ENCODE measurements at regions not wholly inside any gene's neighbourhood (a gene's known extent, or its start where the extent isn't known, plus 50 kb on each side); places are given as distances from the start of the nearest gene placed in this dataset.

DNA sequence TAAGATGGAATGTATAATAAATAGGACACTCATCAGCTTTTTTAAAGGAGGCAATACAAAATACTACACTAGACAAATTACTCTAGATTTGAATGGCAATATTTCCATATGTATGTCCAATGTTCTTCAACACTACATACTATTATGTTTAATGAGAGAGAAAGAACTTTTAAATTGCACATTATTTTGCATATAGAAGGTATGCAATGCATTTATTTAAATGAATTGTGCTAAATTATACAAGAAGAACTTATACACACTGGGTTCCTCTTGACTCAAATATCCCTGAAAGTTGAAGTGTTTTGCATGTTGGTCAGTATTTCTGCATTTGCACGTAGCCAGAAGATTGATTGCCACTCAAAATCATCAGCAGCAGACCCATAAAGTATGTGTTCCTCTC, 839.6 kb downstream of the ADGRL2 start:
- Histone ChIP-seq H3K27ac (no peak overlapping the region), H3K4me3 (no peak overlapping the region), H3K27me3 (no peaks in the 10 kb centered on the region), H3K36me3 (no peaks in the 10 kb centered on the region), H3K9me3 (no peaks in the 10 kb centered on the region), H3K4me1 (ENCODE audit: insufficient read depth) (peaks cover 1% of the 10 kb centered on the region)
- intact Hi-C loops (cut with DNase I) = no loop called here
- TF ChIP-seq POLR2A (IDR thresholded peaks at IDR 0.05) (no peak), EP300 (IDR thresholded peaks at IDR 0.05) (no peak)
- TF ChIP-seq, protein P1, sequence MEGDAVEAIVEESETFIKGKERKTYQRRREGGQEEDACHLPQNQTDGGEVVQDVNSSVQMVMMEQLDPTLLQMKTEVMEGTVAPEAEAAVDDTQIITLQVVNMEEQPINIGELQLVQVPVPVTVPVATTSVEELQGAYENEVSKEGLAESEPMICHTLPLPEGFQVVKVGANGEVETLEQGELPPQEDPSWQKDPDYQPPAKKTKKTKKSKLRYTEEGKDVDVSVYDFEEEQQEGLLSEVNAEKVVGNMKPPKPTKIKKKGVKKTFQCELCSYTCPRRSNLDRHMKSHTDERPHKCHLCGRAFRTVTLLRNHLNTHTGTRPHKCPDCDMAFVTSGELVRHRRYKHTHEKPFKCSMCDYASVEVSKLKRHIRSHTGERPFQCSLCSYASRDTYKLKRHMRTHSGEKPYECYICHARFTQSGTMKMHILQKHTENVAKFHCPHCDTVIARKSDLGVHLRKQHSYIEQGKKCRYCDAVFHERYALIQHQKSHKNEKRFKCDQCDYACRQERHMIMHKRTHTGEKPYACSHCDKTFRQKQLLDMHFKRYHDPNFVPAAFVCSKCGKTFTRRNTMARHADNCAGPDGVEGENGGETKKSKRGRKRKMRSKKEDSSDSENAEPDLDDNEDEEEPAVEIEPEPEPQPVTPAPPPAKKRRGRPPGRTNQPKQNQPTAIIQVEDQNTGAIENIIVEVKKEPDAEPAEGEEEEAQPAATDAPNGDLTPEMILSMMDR (IDR thresholded peaks at IDR 0.05) = no peak
- DNase-seq = no peak
- WGBS, 3 donors = 77 to 88% (median 78%) methylated on average over 1 of the region's 1 CpG

DNA sequence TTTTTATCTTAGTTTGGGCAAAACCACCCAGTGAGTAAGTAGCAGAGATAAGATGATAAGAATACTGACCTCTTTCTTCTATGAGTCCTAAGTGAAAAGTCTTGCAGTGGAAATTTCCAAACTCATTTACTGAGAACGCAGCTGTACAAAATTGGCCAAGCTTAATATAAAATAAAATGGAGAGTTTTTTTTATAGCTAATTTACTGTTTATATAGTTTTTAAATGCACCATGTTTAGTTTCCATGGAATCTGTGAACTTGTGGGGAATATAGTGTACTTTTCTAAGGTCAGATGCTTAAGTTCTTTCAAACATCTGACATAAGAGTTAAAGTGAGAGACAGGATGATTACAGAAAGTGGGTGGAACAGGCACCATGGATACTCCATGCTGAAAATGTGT, 833.5 kb downstream of the ADGRL2 start:
- no peaks in the 10 kb centered on the region for H3K9me3 ChIP-seq
- H3K4me1 ChIP-seq (ENCODE audit: insufficient read depth) = no peaks in the 10 kb centered on the region
- 74 to 88% (median 83%) methylated on average over 1 of the region's 1 CpG for WGBS, 3 donors
- DNase-seq = no peak
- no peak overlapping the region for H3K27ac ChIP-seq
- intact Hi-C loops (cut with DNase I) = no loop called here
- no peak overlapping the region for H3K4me3 ChIP-seq
- no peaks in the 10 kb centered on the region for H3K36me3 ChIP-seq
- TF ChIP-seq EP300 (IDR thresholded peaks at IDR 0.05) (no peak), POLR2A (IDR thresholded peaks at IDR 0.05) (no peak)
- TF ChIP-seq, protein P1 (IDR thresholded peaks at IDR 0.05) = no peak
- no peaks in the 10 kb centered on the region for H3K27me3 ChIP-seq

GRCh38 chr1:82632155-82632554, 831.4 kb downstream of the ADGRL2 start:
- Histone ChIP-seq H3K27me3 (no peaks in the 10 kb centered on the region), H3K4me1 (ENCODE audit: insufficient read depth) (no peaks in the 10 kb centered on the region), H3K9me3 (no peaks in the 10 kb centered on the region), H3K27ac (no peak overlapping the region), H3K4me3 (no peak overlapping the region), H3K36me3 (no peaks in the 10 kb centered on the region)
- WGBS, 3 donors = 85 to 93% (median 88%) methylated on average over 1 of the region's 1 CpG
- DNase-seq = no peak
- intact Hi-C loops (cut with DNase I) = no loop called here
- TF ChIP-seq POLR2A (IDR thresholded peaks at IDR 0.05) (no peak), EP300 (IDR thresholded peaks at IDR 0.05) (no peak)
- TF ChIP-seq, protein P1 (IDR thresholded peaks at IDR 0.05) = no peak

GRCh38 chr1:82628887-82629286, 828.2 kb downstream of the ADGRL2 start:
- DNase-seq = no peak
- H3K27me3 ChIP-seq = no peaks in the 10 kb centered on the region
- no peaks in the 10 kb centered on the region for H3K4me1 ChIP-seq (ENCODE audit: insufficient read depth)
- no peaks in the 10 kb centered on the region for H3K36me3 ChIP-seq
- intact Hi-C loops (cut with DNase I) = no loop called here
- no peak overlapping the region for H3K27ac ChIP-seq
- H3K4me3 ChIP-seq = no peak overlapping the region
- TF ChIP-seq, protein P1 (IDR thresholded peaks at IDR 0.05) = no peak
- no peak for TF ChIP-seq EP300 (IDR thresholded peaks at IDR 0.05)
- TF ChIP-seq POLR2A (IDR thresholded peaks at IDR 0.05) = no peak
- 94 to 99% (median 96%) methylated on average over 2 of the region's 2 CpGs for WGBS, 3 donors
- no peaks in the 10 kb centered on the region for H3K9me3 ChIP-seq

- no peak overlapping the region for H3K27ac ChIP-seq
- H3K36me3 ChIP-seq = no peaks in the 10 kb centered on the region
- intact Hi-C loops (cut with DNase I) = no loop called here
- no peaks in the 10 kb centered on the region for H3K4me1 ChIP-seq (ENCODE audit: insufficient read depth)
- WGBS, 3 donors = 82 to 96% (median 90%) methylated on average over 1 of the region's 1 CpG
- no peaks in the 10 kb centered on the region for H3K9me3 ChIP-seq
- no peaks in the 10 kb centered on the region for H3K27me3 ChIP-seq
- DNase-seq = no peak
- no peak overlapping the region for H3K4me3 ChIP-seq
- TF ChIP-seq, protein P1 (IDR thresholded peaks at IDR 0.05) = no peak
- TF ChIP-seq EP300 (IDR thresholded peaks at IDR 0.05) (no peak), POLR2A (IDR thresholded peaks at IDR 0.05) (no peak)
Measured at GRCh38 chr1:82625537-82625936, 824.8 kb downstream of the ADGRL2 start.
